ENCODE measurements at regions not wholly inside any gene's neighbourhood (a gene's known extent, or its start where the extent isn't known, plus 50 kb on each side); places are given as distances from the start of the nearest gene placed in this dataset.

DNA sequence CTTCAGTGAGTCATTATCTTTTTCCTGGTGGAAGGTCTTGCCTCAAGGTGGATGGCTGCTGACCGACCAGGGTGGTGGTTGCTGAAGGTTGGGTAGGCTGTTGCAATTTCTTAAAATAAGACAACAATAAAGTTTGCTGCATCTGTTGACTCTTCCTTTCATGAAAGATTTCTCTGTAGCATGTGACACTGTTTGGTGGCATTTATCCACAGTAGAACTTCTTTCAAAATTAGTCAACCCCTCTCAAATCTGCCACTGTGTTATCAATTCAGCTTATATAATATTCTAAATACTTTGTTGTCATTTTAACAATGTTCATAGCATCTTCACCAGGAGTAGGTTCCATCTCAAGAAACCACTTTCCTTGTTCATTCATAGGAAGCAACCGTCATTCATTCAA, 66.8 kb upstream of the ATXN1 start:
- H3K27me3 Mint-ChIP-seq = peaks cover 22% of the 10 kb centered on the region
- no peak overlapping the region for H3K27ac ChIP-seq (ENCODE audit: insufficient read depth, low read length, poor library complexity, severe bottlenecking)
- H3K4me1 Mint-ChIP-seq = peaks cover 0 to 12% (median 3%) of the 10 kb centered on the region in 4 donors
- no peaks in the 10 kb centered on the region for H3K9me3 ChIP-seq (ENCODE audit: control insufficient read depth in 2 of 2, low read length in 2 of 2)
- ATAC-seq (ENCODE audit: low read depth in 2 of 2) = no peak
- H3K4me3 Mint-ChIP-seq = no peak overlapping the region
- no peak overlapping the region for H3K4me3 ChIP-seq (ENCODE audit: low read depth, low read length)
- H3K9me3 Mint-ChIP-seq = no peaks in the 10 kb centered on the region
- no peaks in the 10 kb centered on the region for H3K36me3 Mint-ChIP-seq
- H3K4me1 ChIP-seq (ENCODE audit: control insufficient read depth, insufficient read depth, low read length, poor library complexity, severe bottlenecking) = peaks cover 5% of the 10 kb centered on the region
- no peak for DNase-seq
- H3K27ac Mint-ChIP-seq = no peak overlapping the region
- H3K27me3 ChIP-seq (ENCODE audit: control insufficient read depth, insufficient read depth, low read length) = no peaks in the 10 kb centered on the region
- H3K36me3 ChIP-seq (ENCODE audit: control insufficient read depth, insufficient read depth, low read length) = no peaks in the 10 kb centered on the region

DNA sequence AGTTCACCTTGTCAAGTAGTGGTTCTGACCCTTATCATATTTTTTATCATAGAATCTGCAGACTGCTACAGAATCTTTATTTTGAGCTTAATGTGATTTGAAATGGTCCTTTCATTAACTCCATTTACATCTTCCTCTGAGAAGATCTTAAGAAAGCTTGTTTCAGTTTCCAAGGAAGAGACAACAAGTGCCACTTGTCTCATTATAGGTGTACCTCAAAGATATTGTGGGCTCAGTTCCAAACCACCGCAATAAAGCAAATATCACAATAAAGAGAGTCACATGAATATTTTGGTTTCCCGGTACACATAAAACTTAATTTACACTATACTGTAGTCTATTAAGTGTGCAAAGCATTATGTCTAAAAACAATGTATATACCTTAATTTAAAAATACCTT, 66.4 kb upstream of the ATXN1 start:
- Mint-ChIP-seq H3K9me3 (no peaks in the 10 kb centered on the region), H3K4me1 (peaks cover 0 to 12% (median 3%) of the 10 kb centered on the region in 4 donors), H3K36me3 (no peaks in the 10 kb centered on the region), H3K4me3 (no peak overlapping the region), H3K27me3 (peaks cover 22% of the 10 kb centered on the region), H3K27ac (no peak overlapping the region)
- H3K4me3 ChIP-seq (ENCODE audit: low read depth, low read length) = no peak overlapping the region
- H3K4me1 ChIP-seq (ENCODE audit: control insufficient read depth, insufficient read depth, low read length, poor library complexity, severe bottlenecking) = peaks cover 5% of the 10 kb centered on the region
- peak in 1 of 3 donors; percentile 23 for DNase-seq
- no peak overlapping the region for H3K27ac ChIP-seq (ENCODE audit: insufficient read depth, low read length, poor library complexity, severe bottlenecking)
- no peaks in the 10 kb centered on the region for H3K36me3 ChIP-seq (ENCODE audit: control insufficient read depth, insufficient read depth, low read length)
- H3K9me3 ChIP-seq (ENCODE audit: control insufficient read depth in 2 of 2, low read length in 2 of 2) = no peaks in the 10 kb centered on the region
- no peak for ATAC-seq (ENCODE audit: low read depth in 2 of 2)
- H3K27me3 ChIP-seq (ENCODE audit: control insufficient read depth, insufficient read depth, low read length) = peaks cover 2% of the 10 kb centered on the region

DNA sequence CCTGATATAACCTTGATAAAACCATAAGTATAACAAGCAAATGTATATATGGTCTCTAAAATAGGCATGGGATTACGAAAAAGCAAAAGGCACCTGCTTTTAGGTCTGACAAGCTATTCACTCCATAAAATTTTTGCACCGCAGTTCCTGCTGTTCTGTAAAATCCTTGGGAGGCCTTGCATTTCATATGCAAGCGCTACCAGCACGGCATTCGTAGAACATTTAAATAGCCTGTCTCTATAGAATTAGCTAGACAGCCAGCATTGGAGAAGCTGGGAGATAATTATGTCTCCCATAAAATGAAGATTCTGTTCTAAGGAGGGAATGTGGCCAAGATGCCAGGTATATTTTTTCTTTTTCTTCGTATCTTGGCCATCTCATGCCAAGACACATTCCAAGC, 64.5 kb upstream of the ATXN1 start:
- H3K4me1 ChIP-seq (ENCODE audit: control insufficient read depth, insufficient read depth, low read length, poor library complexity, severe bottlenecking) = peaks cover 5% of the 10 kb centered on the region
- no peaks in the 10 kb centered on the region for H3K36me3 Mint-ChIP-seq
- peaks cover 0 to 6% (median 3%) of the 10 kb centered on the region in 4 donors for H3K4me1 Mint-ChIP-seq
- no peaks in the 10 kb centered on the region for H3K36me3 ChIP-seq (ENCODE audit: control insufficient read depth, insufficient read depth, low read length)
- ATAC-seq (ENCODE audit: low read depth in 2 of 2) (no peak), DNase-seq (no peak)
- no peak overlapping the region for H3K4me3 ChIP-seq (ENCODE audit: low read depth, low read length)
- no peaks in the 10 kb centered on the region for H3K9me3 Mint-ChIP-seq
- H3K27ac ChIP-seq (ENCODE audit: insufficient read depth, low read length, poor library complexity, severe bottlenecking) = no peak overlapping the region
- H3K27me3 Mint-ChIP-seq = peaks cover 16% of the 10 kb centered on the region
- no peaks in the 10 kb centered on the region for H3K9me3 ChIP-seq (ENCODE audit: control insufficient read depth in 2 of 2, low read length in 2 of 2)
- H3K27ac Mint-ChIP-seq = no peak overlapping the region
- peaks cover 2% of the 10 kb centered on the region for H3K27me3 ChIP-seq (ENCODE audit: control insufficient read depth, insufficient read depth, low read length)
- H3K4me3 Mint-ChIP-seq = no peak overlapping the region

DNA sequence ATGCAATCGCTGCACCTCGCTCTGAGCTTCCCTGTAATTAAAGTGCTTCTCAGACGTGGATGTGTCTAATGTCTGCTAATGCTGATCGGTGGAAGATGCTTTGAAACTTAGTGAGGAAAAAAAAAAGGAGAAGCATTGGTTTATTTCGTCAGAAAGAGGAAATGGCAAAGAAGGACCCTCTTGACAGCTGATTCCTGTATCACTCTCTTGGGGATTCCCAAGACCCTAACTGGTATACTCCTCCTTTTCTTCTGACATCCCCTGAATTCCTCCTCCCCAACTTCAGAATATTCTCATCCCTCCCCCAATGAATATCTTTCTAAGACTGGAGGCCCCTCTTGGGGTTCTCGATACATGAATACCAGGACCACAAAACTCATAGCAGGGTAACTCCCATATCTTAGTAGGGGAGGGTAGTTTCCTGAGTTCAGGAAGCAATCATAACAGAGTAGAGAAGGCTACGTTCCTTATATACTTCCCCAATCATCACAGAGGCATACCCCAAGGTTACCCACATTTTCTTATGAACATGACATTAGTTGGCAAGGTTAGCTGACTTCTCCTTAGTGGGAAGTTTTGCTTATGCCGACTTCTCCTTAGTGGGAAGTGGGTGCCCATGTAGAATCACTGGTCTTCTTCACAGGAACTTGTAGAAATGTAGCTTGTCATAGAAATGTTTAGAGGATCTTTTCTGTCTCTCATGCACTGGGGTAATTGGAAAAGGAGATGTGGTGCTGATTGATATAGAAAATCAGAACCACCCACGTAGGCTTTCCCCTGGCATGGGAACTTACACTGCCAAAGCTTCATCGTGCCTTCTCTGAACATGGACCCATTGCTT, 63.8 kb upstream of the ATXN1 start:
- peaks cover 5% of the 10 kb centered on the region for H3K4me1 ChIP-seq (ENCODE audit: control insufficient read depth, insufficient read depth, low read length, poor library complexity, severe bottlenecking)
- Mint-ChIP-seq H3K36me3 (no peaks in the 10 kb centered on the region), H3K27me3 (peaks cover 19% of the 10 kb centered on the region), H3K4me3 (no peak overlapping the region), H3K9me3 (peaks cover 0 to 3% (median 0%) of the 10 kb centered on the region in 7 donors), H3K27ac (no peak overlapping the region), H3K4me1 (peaks cover 0 to 6% (median 3%) of the 10 kb centered on the region in 4 donors)
- H3K27ac ChIP-seq (ENCODE audit: insufficient read depth, low read length, poor library complexity, severe bottlenecking) = no peak overlapping the region
- no peak overlapping the region for H3K4me3 ChIP-seq (ENCODE audit: low read depth, low read length)
- H3K9me3 ChIP-seq (ENCODE audit: control insufficient read depth in 2 of 2, low read length in 2 of 2) = no peaks in the 10 kb centered on the region
- DNase-seq = no peak
- no peaks in the 10 kb centered on the region for H3K36me3 ChIP-seq (ENCODE audit: control insufficient read depth, insufficient read depth, low read length)
- peaks cover 2% of the 10 kb centered on the region for H3K27me3 ChIP-seq (ENCODE audit: control insufficient read depth, insufficient read depth, low read length)
- no peak for ATAC-seq (ENCODE audit: low read depth in 2 of 2)

DNA sequence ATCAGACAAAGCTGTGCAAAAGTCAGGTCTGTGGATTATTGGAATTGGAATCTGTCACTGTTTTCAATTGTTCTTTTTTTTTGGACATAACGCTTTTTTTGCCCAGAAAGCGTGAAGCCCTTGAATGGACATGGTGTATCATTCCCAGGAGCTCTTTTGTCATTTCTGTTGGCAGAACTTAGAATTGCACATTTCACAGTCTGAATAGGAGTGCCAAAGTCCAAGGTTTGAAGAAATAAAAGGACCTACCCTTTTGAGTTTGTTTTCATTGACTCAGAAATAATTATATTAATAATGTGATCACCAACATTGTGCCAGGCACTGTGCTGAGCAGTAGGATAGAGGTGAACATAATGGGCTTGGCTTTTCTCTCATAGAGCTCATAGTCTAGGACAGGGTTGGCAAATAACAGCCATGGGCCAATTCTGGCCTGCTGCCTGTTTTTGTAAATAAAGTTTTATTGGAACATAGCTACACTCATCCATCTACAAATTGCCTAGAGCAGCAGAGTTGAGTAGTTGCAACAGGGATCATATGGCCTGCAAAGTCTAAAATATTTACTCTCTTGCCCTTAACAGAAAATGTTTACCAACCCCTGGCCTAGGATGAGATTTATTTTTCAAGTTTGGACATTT, 62.6 kb upstream of the ATXN1 start:
- ATAC-seq (ENCODE audit: low read depth in 2 of 2) (no peak), DNase-seq (no peak)
- H3K9me3 ChIP-seq (ENCODE audit: control insufficient read depth in 2 of 2, low read length in 2 of 2) = no peaks in the 10 kb centered on the region
- peaks cover 5% of the 10 kb centered on the region for H3K4me1 ChIP-seq (ENCODE audit: control insufficient read depth, insufficient read depth, low read length, poor library complexity, severe bottlenecking)
- H3K4me1 Mint-ChIP-seq = peaks cover 0 to 6% (median 3%) of the 10 kb centered on the region in 4 donors
- H3K36me3 ChIP-seq (ENCODE audit: control insufficient read depth, insufficient read depth, low read length) = no peaks in the 10 kb centered on the region
- H3K9me3 Mint-ChIP-seq = peaks cover 0 to 3% (median 0%) of the 10 kb centered on the region in 7 donors
- H3K27me3 ChIP-seq (ENCODE audit: control insufficient read depth, insufficient read depth, low read length) = peaks cover 2% of the 10 kb centered on the region
- H3K27ac ChIP-seq (ENCODE audit: insufficient read depth, low read length, poor library complexity, severe bottlenecking) = no peak overlapping the region
- no peak overlapping the region for H3K4me3 ChIP-seq (ENCODE audit: low read depth, low read length)
- no peak overlapping the region for H3K27ac Mint-ChIP-seq
- peaks cover 28% of the 10 kb centered on the region for H3K27me3 Mint-ChIP-seq
- H3K4me3 Mint-ChIP-seq = no peak overlapping the region
- no peaks in the 10 kb centered on the region for H3K36me3 Mint-ChIP-seq

DNA sequence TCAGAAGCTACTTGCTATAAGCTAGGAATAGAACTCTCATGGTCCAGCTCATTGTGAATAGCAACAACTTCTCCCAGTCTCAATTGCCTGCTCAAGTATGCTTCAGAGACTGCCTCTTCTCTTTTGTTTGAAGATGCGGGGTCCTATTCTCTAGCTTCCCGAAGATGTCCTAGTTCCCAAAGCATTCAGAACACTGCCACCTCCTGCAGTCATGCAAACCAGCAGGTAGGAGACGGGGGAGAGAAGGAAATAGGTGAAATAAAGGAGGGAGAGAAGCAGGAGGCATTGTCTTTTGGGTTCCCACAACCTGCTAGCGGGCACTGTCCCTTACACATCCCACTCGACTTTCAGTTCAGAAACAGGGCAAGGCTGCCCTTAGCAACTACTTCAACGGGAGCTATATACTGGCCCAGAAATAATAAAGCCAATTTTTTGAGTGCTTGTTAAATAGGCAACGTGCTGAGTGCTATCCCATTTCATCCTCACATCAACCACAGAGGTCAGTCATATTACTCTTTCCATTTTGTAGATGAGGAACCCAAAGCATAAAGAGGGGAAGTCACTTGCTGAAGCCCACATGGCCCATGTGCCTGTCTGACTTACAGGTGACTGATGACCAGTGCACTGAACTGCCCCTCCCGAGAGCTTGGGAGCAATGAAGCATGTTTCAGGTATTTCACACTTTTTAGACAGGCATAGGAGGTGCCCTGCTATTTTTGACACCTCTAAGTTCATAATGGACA, 61.9 kb upstream of the ATXN1 start:
- Mint-ChIP-seq H3K27me3 (peaks cover 33% of the 10 kb centered on the region), H3K9me3 (peaks cover 0 to 3% (median 0%) of the 10 kb centered on the region in 7 donors), H3K27ac (peak overlapping the region in 1 of 3 donors; percentile 42), H3K36me3 (no peaks in the 10 kb centered on the region), H3K4me1 (peaks cover 0 to 3% (median under 1%) of the 10 kb centered on the region in 4 donors), H3K4me3 (no peak overlapping the region)
- H3K4me3 ChIP-seq (ENCODE audit: low read depth, low read length) = no peak overlapping the region
- DNase-seq = no peak
- H3K27me3 ChIP-seq (ENCODE audit: control insufficient read depth, insufficient read depth, low read length) = peaks cover 2% of the 10 kb centered on the region
- no peaks in the 10 kb centered on the region for H3K36me3 ChIP-seq (ENCODE audit: control insufficient read depth, insufficient read depth, low read length)
- H3K9me3 ChIP-seq (ENCODE audit: control insufficient read depth in 2 of 2, low read length in 2 of 2) = no peaks in the 10 kb centered on the region
- ATAC-seq (ENCODE audit: low read depth in 2 of 2) = no peak
- H3K27ac ChIP-seq (ENCODE audit: insufficient read depth, low read length, poor library complexity, severe bottlenecking) = no peak overlapping the region
- peaks cover 5% of the 10 kb centered on the region for H3K4me1 ChIP-seq (ENCODE audit: control insufficient read depth, insufficient read depth, low read length, poor library complexity, severe bottlenecking)

DNA sequence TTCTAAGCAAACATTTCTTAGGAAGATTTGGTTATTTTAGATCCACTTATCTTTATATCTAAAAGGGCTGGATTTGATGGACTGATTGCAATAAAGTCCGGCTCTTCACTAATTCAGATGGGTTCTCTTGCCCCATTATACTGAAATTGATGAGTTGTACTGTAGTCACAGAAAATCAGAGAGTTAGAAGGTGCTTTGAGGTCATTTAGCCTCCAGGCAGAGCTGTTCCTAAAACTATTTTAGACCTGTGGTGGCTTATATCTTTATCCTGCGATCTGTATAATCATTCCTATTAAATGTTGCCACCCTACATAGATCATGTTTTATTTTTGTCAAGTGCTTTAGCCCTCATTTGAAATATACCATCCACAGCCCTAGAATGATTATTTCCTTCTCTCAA, 61.3 kb upstream of the ATXN1 start:
- DNase-seq (no peak), ATAC-seq (ENCODE audit: low read depth in 2 of 2) (no peak)
- Histone ChIP-seq H3K27ac (ENCODE audit: insufficient read depth, low read length, poor library complexity, severe bottlenecking) (no peak overlapping the region), H3K4me1 (ENCODE audit: control insufficient read depth, insufficient read depth, low read length, poor library complexity, severe bottlenecking) (peaks cover under 1% of the 10 kb centered on the region), H3K36me3 (ENCODE audit: control insufficient read depth, insufficient read depth, low read length) (no peaks in the 10 kb centered on the region), H3K27me3 (ENCODE audit: control insufficient read depth, insufficient read depth, low read length) (peaks cover 2% of the 10 kb centered on the region), H3K9me3 (ENCODE audit: control insufficient read depth in 2 of 2, low read length in 2 of 2) (no peaks in the 10 kb centered on the region), H3K4me3 (ENCODE audit: low read depth, low read length) (no peak overlapping the region)
- Mint-ChIP-seq H3K27ac (no peak overlapping the region), H3K4me1 (peaks cover 0 to under 1% (median 0%) of the 10 kb centered on the region in 4 donors), H3K9me3 (peaks cover 0 to 3% (median 0%) of the 10 kb centered on the region in 7 donors), H3K4me3 (no peak overlapping the region), H3K27me3 (peaks cover 33% of the 10 kb centered on the region), H3K36me3 (no peaks in the 10 kb centered on the region)
